H7 (cell line): ENCODE measurements at regions not wholly inside any gene's neighbourhood (a gene's known extent, or its start where the extent isn't known, plus 50 kb on each side); places are given as distances from the start of the nearest gene placed in this dataset.

Source experiments
- DNase-seq: peaks from one replicate; pipeline ENCODE4 v3.0.0; 2012
- H3K27me3 ChIP-seq: 2 replicates; pipeline ENCODE4 v1.6.0; 2011; ENCODE audit warnings: mild to moderate bottlenecking, low read length; ENCODE audit not compliant: control insufficient read depth, insufficient read depth
- H3K36me3 ChIP-seq: replicated peaks from 2 replicates; pipeline ENCODE4 v1.5.1; 2011; ENCODE audit warnings: low read length; ENCODE audit not compliant: control insufficient read depth, insufficient read depth
- H3K4me3 ChIP-seq: 2 replicates; pipeline ENCODE4 v1.5.1; 2011; ENCODE audit warnings: low read depth, mild to moderate bottlenecking, control low read depth, low read length, moderate library complexity; ENCODE audit not compliant: insufficient read depth

DNA sequence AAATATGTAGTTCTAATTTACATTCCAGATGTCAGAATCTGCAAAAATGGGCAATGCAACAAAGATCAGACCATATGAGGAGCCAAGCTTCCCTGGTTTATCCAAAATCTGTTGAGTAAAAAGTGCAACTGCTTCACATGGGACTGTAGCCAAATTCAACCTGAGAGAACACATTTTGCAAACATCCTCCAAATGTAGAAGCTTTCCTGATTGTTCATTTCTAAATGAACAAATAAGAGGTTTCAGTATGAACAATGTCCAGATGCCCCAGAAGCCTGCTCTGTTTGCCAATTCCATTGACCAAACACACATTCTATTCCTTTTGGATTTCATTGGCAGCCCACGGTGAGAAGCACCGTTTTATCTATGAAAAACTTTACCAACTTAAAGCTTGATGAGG, 117.9 kb upstream of the OSR1 start:
- H3K4me3 ChIP-seq: no peak overlapping the region
- H3K36me3 ChIP-seq: no peaks in the 10 kb centered on the region
- no peak for DNase-seq
- H3K27me3 ChIP-seq: no peaks in the 10 kb centered on the region

DNA sequence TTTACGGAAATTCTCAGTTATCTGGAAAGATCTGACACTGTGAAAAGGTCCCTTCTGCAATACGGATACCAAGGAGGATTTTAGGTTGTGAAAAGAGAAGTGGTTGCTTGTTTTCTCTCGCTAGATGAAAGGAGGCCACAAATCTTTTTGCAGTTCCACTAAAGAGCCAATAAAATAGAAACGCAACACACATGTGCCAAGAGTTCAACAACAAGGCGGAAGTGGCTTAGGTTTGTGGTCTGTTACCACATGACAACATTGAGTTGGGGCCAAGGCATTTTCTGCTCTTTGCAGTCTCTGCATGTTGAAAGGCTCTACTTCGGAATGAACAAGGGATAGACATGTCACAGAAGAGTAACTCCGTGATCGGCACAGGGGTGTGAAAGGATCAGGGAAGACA, 115.7 kb upstream of the OSR1 start:
- Histone ChIP-seq H3K27me3 (no peaks in the 10 kb centered on the region), H3K4me3 (no peak overlapping the region), H3K36me3 (no peaks in the 10 kb centered on the region)
- no peak for DNase-seq

DNA sequence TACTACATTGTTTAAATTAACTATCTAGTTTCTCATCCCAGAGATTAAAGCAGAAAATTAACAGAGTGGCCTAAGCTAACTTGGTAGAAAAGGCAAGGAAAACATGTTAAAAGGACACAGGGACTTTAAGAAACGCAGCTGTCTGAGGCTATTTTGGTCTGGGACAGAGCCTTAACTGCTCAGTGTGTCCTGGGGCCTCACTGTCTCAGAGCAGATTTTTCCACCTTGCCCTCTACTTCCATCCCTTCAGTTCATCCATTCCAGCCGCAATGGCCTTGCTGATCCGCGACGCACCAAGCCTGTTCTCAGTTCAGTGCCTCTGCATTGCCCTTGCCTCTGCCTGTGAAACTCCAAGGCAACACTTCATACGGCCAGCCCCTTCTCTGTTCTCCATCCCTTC, 114.9 kb upstream of the OSR1 start:
- H3K4me3 ChIP-seq: no peak overlapping the region
- DNase-seq: no peak
- no peaks in the 10 kb centered on the region for H3K36me3 ChIP-seq
- H3K27me3 ChIP-seq: no peaks in the 10 kb centered on the region

DNA sequence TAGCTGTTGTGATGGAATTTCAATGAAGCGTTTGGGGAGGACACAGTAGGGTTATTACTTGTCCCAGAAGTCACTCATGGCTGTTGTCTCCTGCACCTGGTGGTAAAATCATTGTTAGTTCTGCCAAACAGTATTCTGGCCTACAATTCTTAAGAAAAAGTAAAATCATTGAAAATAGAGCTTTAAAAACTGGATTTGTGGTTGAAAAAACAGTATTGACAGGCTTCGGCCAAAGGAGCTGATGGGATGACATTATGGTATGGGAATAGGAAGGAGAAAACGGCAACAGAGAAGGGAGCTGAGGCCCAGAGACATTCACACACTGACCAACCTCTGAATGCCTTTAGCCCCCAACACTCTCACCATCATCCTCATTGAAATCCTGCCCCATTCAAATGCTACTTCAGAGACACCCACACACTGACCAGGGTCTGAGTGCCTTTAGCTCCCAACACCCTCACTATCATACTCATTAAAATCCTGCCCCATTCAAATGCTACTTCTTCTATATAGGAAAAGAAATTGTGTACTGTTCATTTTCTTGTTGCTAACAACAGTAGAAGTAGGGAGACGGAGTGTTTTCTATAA, 114.1 kb upstream of the OSR1 start:
- no peak for DNase-seq
- H3K4me3 ChIP-seq: no peak overlapping the region
- H3K36me3 ChIP-seq: no peaks in the 10 kb centered on the region
- no peaks in the 10 kb centered on the region for H3K27me3 ChIP-seq

DNA sequence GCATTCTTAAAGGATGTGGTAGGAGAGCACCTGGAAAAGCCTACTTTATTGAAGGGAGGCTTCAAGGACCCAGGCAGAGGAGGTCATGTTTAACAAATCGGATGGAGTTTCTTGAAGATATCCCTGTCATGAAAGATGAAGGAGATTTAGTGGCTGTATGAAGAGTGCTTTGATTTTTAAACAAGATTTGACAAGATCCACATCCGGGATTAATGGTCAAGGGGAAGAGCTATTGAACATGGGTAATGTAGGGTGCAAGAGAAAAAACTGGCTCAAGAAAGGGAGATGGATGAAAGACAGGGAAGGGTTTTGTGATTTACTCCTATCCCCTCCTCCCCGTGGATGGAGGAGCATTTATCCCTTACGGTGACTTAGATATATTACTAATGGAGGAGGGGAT, 113.1 kb upstream of the OSR1 start:
- Histone ChIP-seq H3K36me3 (no peaks in the 10 kb centered on the region), H3K4me3 (no peak overlapping the region), H3K27me3 (no peaks in the 10 kb centered on the region)
- no peak for DNase-seq

DNA sequence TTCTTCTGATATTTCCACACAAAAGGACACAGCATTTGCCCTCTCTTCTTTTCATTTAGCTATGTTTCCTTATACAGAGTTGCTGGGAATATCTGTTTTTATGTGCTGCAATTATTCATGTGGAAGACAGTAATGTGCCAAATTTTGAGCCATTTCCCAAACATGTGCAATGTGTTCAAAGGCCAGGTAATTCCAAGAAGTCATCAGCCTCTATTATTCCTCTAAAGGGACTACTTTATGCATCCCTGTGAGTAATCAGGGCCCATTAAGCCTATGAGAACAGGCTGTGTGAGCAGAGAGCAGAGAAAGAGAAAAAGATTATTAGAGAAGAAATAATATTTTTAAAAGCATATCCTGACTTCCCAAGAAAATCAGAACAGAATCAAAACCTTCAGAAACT, 107.6 kb upstream of the OSR1 start:
- DNase-seq: no peak
- Histone ChIP-seq H3K36me3 (no peaks in the 10 kb centered on the region), H3K4me3 (no peak overlapping the region), H3K27me3 (no peaks in the 10 kb centered on the region)

DNA sequence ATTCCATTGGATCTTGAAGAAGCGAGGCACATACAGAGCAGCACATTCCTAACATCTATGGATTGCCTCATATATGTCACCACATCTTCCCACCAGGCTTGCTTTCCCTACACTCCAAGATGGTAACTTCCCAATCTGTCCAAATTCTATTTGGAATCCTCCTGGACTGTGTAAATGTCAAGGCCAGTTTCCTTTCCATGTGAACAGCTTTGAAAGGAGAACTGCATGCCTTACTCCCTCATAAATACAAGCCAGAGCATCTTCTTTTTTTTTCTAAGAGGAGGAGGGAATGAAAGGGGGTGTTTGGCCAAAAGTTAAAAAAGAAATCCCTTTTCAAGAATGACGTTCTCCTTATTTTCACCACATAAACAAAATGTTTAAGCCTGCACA, 103.8 kb upstream of the OSR1 start:
- H3K27me3 ChIP-seq: no peaks in the 10 kb centered on the region
- H3K4me3 ChIP-seq: no peak overlapping the region
- H3K36me3 ChIP-seq: no peaks in the 10 kb centered on the region
- DNase-seq: no peak

DNA sequence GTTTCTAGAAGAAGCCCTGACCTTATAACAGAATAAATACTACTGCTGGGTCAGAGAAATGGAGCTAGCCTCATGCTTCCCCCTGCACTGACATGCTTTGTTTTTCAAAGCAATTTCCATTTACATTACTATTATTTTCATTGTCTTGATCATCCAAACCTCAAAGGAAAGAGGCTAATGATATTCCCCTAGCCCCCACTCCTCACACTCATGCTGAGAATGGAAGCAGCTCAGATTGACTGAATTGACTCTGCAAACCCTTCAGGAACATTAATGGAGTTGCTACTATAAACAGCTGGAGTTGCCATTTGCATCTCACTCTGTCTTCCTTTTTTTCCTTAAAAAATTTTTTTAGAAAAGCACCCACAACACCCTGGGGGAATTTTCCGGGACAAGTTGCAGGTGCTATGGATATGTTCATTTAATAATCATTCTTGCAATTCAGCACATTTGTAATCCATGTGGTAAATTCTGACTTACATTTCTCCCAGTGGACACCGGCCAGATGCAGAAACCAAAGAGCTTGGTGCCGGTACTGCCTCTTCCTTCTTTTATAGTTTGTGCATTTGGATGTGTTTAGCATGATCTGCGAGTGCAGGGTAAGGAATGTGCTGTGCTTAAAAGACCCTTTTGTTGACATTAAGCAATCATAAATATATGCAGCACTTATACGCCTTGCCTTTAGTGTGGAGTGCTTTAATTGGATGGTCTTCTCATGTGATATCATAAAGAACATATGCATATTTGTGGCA, 103.3 kb upstream of the OSR1 start:
- DNase-seq: peak; percentile 33
- H3K36me3 ChIP-seq: no peaks in the 10 kb centered on the region
- no peak overlapping the region for H3K4me3 ChIP-seq
- no peaks in the 10 kb centered on the region for H3K27me3 ChIP-seq

DNA sequence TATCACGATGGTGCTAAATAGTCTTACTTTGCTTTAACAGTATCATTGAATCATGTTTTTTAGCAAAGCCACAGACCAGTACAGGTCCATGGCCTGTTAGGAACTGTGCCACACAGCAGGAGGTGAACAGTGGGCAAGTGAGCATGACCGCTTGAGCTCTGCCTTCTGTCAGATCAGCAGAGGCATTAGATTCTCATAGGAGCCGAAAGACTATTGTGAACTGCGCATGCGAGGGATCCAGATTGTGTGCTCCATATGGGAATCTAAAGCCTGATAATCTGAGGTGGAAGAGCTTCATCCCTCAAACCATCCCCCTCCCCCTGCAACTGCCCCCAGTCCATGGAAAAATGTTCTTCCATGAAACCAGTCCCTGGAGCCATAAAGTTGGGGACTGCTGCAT, 102.3 kb upstream of the OSR1 start:
- H3K27me3 ChIP-seq: no peaks in the 10 kb centered on the region
- H3K36me3 ChIP-seq: no peaks in the 10 kb centered on the region
- DNase-seq: no peak
- no peak overlapping the region for H3K4me3 ChIP-seq

DNA sequence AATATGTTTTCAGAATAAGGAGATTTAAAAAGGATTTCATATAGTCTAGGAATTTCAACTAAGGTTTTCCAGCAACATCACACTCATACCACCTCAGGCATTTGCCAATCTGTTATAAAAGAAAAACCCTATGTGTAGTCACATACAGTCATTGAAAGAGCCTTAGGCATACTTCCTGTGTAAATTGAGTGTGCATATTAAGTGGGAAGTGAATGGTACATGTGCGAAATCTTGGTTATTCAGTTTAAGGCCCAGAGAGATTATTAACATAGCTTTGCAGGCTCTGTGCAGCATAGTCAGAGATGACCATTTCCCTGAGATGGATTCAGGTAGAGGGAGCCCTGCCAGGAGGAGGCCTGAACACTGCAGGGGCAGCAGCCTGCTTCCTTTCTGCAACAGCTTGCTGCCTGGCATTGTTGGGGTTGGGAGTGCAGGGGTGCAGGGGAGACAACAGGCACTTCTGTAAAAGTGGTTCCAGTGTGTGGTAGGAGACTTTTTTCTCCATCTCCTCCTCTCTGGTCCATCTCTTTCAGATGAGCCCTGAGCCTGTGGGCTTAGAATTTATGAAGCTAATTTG, 100.1 kb upstream of the OSR1 start:
- DNase-seq: no peak
- no peaks in the 10 kb centered on the region for H3K36me3 ChIP-seq
- H3K4me3 ChIP-seq: no peak overlapping the region
- H3K27me3 ChIP-seq: no peaks in the 10 kb centered on the region

DNA sequence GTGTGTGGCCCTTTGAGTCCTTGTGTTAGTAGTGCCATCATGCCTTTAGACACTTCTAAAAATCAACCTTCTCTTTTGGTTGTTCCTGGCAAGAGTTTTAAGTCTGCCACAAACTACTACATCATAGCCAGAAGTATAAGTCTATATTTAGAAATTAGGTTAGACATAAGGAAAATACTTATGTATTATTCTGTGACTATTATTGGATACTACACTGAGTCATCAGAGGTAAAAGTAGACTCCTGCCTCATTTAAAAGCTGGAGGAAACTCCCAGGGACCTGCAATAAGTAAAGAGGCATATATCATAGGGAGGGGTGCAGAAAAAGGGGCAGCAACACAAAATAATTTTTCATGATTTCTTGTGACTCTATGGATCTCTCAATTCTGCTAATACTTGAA, 99.4 kb upstream of the OSR1 start:
- H3K36me3 ChIP-seq: no peaks in the 10 kb centered on the region
- H3K27me3 ChIP-seq: no peaks in the 10 kb centered on the region
- H3K4me3 ChIP-seq: no peak overlapping the region
- no peak for DNase-seq

DNA sequence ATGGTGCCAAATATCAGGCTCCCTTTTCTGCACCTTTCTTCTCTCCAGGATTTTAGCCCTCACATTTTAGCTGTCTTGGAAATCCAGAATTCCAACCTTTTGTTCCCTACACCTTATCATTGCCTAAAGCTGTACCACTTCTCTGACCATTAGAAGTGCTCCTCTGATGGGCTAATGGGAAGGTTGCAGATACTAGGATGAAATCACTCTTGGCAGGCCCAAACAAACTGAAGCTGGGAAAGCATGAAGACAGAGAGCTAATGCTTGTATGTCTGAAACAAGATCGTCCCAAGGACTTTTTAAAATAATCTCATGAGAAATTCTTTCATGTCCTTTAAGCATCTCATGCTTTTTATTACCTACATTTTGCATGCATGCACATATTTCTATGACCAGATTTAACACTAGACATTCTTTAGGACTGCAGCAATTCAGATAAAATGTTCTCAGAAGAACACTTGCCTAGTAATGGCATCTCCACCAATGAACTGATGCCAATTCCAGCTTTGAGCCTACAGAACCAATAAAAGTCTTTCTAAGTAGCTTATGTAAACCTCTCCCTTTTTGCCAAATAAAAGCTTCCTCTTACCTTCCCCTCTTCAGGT, 98.4 kb upstream of the OSR1 start:
- Histone ChIP-seq H3K4me3 (no peak overlapping the region), H3K36me3 (no peaks in the 10 kb centered on the region), H3K27me3 (no peaks in the 10 kb centered on the region)
- no peak for DNase-seq

DNA sequence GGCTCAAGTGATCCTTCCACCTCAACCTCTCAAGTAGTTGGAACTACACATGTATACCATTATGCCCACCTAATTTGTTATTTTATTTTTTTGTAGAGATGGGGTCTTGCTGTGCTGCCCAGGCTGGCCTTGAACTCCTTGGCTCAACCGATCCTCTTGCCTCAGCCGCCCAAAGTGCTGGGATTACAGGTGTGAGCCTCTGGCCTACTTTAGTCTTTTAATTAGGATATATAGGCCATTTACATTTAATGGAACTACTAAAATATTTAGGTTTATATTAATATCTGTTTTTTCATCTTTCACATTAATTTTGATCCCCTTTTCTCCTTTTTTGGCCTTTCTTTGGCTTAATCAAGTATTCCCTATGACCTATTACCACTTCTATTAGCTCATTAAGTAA, 95.7 kb upstream of the OSR1 start:
- Histone ChIP-seq H3K27me3 (no peaks in the 10 kb centered on the region), H3K36me3 (no peaks in the 10 kb centered on the region), H3K4me3 (no peak overlapping the region)
- DNase-seq: no peak

DNA sequence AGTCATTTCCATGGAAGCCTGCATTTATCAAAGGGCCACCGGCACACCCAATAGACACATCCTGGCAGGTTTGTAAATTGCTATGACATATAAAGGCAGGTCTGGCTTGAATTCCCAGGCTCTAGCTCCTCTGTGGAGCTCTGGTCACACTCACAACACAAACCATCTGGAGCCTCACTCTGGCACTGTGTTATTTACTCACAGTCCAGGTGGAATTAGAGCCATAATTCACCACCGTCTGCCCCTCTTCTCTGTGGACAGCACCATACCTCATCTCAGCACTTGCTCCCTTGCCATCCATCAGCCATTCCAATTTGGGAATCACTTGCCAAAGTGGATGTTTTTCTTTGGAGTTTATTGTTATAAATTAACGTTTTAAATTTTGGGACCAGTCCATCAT, 84.3 kb upstream of the OSR1 start:
- H3K27me3 ChIP-seq: no peaks in the 10 kb centered on the region
- H3K36me3 ChIP-seq: no peaks in the 10 kb centered on the region
- no peak for DNase-seq
- no peak overlapping the region for H3K4me3 ChIP-seq

DNA sequence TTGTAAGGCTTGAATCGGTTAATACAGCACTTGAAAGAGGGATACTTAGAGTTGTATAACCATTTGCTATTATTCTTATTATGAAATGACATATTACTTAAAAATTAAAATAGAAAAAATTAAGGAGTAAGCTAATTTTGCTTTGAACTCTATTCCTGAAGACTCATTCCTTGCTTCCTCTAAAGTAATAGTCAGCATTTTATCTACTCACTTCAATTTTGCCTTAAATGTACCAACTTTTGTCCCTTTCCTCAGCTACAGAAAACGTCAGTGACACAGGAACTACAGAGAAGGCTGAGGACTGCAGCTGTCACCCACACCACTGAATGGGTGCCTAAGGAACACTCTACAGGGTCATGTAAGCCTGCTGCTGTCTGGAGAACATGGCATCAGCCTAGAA, 80.7 kb upstream of the OSR1 start:
- no peaks in the 10 kb centered on the region for H3K36me3 ChIP-seq
- no peak overlapping the region for H3K4me3 ChIP-seq
- DNase-seq: no peak
- H3K27me3 ChIP-seq: no peaks in the 10 kb centered on the region
